Activated CD4-positive, alpha-beta T cell treated with anti-CD3 and anti-CD28 coated beads, Interleukin-2, amount 50 U/mL, for 4 hours (primary cell): ENCODE measurements at regions not wholly inside any gene's neighbourhood (a gene's known extent, or its start where the extent isn't known, plus 50 kb on each side); places are given as distances from the start of the nearest gene placed in this dataset.
A peak's percentile ranks its signal among the peaks of the same experiment; 100 is the strongest.

Experiments used
- DNase-seq, 2 experiments: peaks; one replicate each; pipeline ENCODE4 v3.0.0-alpha.2; 2020

- no peak for DNase-seq
Measured at GRCh38 chr6:169880516-169880915, 129.1 kb downstream of the ERMARD start.

DNA sequence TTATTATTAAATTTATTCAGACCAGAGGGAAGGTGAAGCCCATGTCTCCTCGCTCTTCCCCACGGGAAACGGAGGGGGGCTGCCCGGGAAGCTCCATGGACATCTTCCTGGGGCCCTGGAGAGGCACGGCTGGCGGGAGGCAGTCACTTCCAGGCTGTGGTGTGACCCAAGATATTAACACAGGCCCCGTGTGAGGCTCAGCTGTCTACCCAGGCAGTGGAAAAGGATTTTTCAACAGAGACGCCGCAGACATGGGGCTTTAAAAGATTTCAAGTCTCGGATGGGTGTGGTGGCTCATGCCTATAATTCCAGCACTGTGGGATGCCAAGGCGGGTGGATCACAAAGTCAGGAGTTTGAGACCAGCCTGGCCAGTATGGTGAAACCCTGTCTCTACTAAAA lies 117.9 kb downstream of the ERMARD start:
- DNase-seq: no peak

GRCh38 chr6:169868458-169868857 lies 117.0 kb downstream of the ERMARD start:
- DNase-seq: peak; percentile 20 to 26

- no peak for DNase-seq
Measured at GRCh38 chr6:169867751-169868191, 116.3 kb downstream of the ERMARD start.

GRCh38 chr6:169866668-169867521 lies 115.5 kb downstream of the ERMARD start:
- DNase-seq: no peak

GRCh38 chr6:169866140-169866534 lies 114.7 kb downstream of the ERMARD start:
- DNase-seq: no peak

DNA sequence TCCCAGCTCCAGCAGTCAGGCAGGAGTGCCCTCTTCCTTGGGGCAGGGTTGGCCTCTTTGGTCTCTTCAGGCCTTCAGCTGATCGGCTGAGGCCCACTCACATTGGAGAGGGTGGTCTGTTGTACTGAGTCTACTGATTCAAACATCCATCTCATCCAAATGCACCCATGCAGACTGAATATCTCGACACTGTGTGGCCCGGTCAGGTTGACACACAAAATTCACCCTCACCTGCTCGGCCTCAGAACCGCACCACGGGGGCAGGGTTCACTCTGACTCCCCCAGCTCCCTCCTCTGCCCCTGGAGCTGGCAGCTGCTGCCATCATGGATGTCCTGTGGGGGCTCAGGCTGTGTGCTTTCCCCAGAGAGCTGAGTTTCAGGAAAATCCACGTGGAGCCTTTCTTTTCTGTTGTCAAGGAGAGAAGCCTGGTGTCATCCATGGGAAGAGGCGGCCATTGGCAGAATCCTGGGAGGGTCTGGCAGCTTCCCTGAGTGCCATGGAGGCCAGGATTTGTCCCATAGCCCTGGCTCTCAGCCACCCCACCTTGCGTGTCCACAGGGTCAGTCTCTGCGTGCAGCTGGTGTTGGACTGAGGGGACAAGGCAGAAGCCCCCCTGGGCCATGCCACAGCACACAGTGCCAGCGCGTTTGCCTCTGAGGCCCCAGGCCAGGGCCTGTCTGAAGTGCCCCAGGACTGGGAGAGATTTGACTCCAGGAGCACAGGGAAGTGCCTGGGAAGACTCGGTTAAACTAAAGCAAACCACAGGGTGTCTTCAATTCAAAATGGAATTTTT lies 114.1 kb downstream of the ERMARD start:
- no peak for DNase-seq

- no peak for DNase-seq
Measured at GRCh38 chr6:169864148-169865020, 113.0 kb downstream of the ERMARD start.

DNA sequence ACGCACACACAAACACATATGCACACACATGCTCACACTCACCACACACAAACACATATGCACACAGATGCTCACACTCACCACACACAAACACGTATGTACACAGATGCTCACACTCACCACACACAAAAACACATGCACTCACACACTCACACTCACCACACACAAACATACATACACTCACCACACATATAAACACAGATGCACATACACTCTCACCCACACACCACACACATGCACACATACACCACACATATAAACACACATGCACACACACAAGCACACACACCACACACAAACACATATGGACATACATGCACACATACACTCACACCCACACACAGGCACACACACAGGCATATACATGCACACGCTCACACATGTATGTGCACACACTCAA lies 112.3 kb downstream of the ERMARD start:
- no peak for DNase-seq

GRCh38 chr6:169862892-169863525 lies 111.6 kb downstream of the ERMARD start:
- no peak for DNase-seq

- no peak for DNase-seq
Measured at GRCh38 chr6:169862043-169862891, 110.8 kb downstream of the ERMARD start.

DNA sequence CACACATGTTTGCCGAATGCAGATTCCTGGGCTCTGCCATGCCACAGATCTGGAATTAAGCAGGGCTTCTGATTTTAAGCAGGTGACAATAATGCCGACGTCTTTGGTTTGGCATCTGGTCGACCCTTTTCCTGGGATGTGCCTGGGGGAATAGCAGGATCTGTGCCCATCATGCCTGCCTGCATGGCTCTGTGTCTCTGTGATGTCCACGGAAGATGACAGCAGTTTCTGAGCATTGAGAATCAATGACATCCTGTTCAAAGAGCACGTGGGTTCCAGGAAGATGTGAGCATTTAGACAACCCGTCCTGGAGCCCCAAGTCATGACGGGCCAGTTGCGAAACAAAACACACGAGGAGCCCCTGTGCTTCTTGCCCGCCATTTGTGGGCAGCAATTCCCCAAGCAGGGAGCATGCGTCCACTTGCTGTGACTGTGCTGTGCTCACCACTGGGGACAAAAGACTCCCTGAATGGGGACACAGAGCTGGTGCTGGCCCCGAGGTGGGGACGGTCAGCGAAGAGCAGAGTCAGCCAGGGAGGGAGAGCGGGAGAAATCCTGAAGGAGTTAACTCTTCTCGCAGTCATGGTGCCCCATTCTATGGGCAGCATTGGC lies 110.1 kb downstream of the ERMARD start:
- no peak for DNase-seq

GRCh38 chr6:169859978-169860703 lies 108.7 kb downstream of the ERMARD start:
- no peak for DNase-seq

GRCh38 chr6:169859401-169859977 lies 108.1 kb downstream of the ERMARD start:
- no peak for DNase-seq

DNA sequence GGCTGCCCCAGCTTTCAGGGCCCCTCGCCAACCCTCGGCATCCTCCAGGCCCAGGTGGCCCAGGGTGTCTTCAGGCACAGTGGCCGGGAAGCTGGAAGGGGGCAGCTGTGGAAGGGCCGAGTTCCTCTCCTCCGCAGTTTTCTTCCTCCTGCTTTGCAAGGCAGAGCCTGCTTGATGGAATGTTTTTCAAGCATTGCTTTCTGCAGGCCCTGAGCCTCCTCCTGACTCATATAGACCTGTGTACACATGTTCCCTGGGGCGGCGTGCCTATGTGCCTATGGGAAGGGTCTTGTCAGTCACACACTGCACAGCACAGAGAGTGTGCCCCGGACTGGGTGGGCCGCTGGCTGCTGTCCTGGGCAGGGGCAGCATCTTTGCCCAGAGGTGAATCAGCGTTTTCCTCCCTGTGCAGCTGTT lies 107.5 kb downstream of the ERMARD start:
- no peak for DNase-seq

DNA sequence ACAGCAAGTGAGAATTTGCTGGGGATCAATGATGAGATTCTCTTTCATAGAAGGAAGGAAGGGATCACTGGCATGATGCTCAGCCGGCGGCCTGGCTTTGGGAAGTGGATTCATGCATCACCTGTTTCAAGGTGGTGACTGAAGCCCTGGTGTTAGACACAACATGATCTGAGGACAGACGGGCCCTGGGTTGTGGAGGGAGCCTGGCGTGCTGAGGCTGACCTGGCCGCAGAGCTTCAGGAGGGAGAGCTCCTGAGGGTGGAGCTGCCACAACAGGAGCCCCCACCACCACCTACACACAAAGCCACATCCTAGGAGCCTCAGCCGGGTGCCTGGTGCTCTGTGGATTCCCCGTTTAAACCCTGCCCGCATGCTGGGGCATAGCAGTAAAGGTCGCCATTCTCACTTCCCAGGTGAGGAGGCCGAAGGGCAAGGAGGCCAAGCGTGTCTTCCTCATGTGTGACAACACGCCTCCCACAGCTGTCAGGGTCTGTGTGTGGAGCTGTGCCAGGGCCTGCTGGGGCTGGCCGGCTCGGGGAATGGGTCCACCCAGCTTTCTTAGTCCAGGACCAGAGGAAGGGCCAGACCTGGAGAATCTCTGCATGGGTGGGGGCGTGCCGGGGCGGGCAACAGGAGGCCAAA lies 107.0 kb downstream of the ERMARD start:
- no peak for DNase-seq

- DNase-seq: no peak
Measured at GRCh38 chr6:169857343-169858292, 106.2 kb downstream of the ERMARD start.
